ENCODE measurements at regions not wholly inside any gene's neighbourhood (a gene's known extent, or its start where the extent isn't known, plus 50 kb on each side); places are given as distances from the start of the nearest gene placed in this dataset.
"Not testable (repeated sequence)": the region's sequence is repeated elsewhere in the genome, so short reads cannot be mapped to it uniquely, and the experiment has no call there.

DNA sequence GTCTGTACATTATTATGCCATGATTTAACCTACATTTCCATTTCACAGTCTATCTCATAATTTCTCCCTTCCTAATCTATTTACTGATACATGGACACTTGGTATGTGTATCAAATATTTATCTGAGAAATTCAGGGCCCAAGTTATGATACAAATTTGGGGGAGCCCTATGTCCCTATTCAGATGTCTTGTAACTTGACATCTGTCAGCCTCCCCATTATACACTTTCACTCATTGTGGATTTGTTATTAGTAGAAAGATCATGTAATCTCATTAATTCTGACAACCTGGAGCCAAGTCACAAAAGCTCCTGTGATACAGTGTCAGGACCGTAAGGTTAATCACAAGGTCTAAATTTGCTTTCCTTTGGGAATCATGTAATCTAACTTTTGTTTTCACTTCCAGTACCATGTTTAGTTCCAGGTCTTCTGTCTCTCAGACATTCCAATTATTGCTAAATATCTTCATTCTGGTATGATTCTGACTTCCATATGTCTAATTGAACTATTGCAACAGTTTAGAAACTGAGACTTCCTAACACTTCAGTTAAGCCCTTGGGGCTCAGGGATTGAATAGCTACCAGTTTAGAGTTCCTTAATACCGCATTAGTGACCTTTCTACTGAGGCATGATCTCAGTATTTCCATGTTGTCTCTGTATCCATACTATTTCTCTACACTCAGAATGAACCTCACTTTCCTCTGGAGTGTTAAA lies 182.9 kb upstream of the NUDT12 start:
- H3K27me3 ChIP-seq (ENCODE audit: insufficient read depth, low read length, poor library complexity, severe bottlenecking) = no peaks in the 10 kb centered on the region
- H3K4me1 ChIP-seq (ENCODE audit: insufficient read depth, low read length) = no peaks in the 10 kb centered on the region
- Mint-ChIP-seq H3K9me3 (peaks cover 0 to 11% (median 2%) of the 10 kb centered on the region in 5 donors), H3K4me3 (no peak overlapping the region), H3K4me1 (no peaks in the 10 kb centered on the region), H3K36me3 (no peaks in the 10 kb centered on the region), H3K27ac (no peak overlapping the region), H3K27me3 (no peaks in the 10 kb centered on the region)
- no peaks in the 10 kb centered on the region for H3K36me3 ChIP-seq (ENCODE audit: insufficient read depth, low read length)
- CTCF ChIA-PET = no interaction called here
- no peak overlapping the region for H3K4me3 ChIP-seq (ENCODE audit: low read length)
- H3K27ac ChIP-seq (ENCODE audit: low read depth, low read length) = no peak overlapping the region
- H3K9me3 ChIP-seq (ENCODE audit: low read length) = no peaks in the 10 kb centered on the region
- POLR2A ChIA-PET = no interaction called here
- DNase-seq = no peak

DNA sequence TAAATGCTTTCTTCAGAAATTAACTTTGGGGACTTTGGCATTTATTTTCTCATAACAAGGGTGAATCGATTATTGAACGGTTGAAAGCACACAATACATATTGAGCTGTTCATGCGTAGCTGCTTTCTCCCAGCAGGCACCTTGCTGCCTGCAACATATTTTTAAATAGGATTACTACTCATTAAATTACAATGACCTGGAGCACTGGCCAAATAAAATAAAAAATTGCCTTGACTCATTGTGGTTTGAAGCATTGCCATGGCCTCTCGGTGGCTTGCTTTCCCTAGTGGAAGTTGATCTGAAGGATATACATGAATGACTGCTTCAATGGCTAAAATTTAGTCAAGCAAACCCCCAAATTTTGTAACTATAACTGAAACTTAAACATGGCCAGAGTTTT lies 181.6 kb upstream of the NUDT12 start:
- Histone ChIP-seq H3K9me3 (ENCODE audit: low read length) (no peaks in the 10 kb centered on the region), H3K27ac (ENCODE audit: low read depth, low read length) (no peak overlapping the region), H3K27me3 (ENCODE audit: insufficient read depth, low read length, poor library complexity, severe bottlenecking) (no peaks in the 10 kb centered on the region), H3K4me3 (ENCODE audit: low read length) (no peak overlapping the region), H3K4me1 (ENCODE audit: insufficient read depth, low read length) (no peaks in the 10 kb centered on the region), H3K36me3 (ENCODE audit: insufficient read depth, low read length) (no peaks in the 10 kb centered on the region)
- H3K27me3 Mint-ChIP-seq = no peaks in the 10 kb centered on the region
- peaks cover 0 to 11% (median 2%) of the 10 kb centered on the region in 5 donors for H3K9me3 Mint-ChIP-seq
- H3K4me1 Mint-ChIP-seq = no peaks in the 10 kb centered on the region
- no peak overlapping the region for H3K4me3 Mint-ChIP-seq
- CTCF ChIA-PET = no interaction called here
- POLR2A ChIA-PET = no interaction called here
- H3K27ac Mint-ChIP-seq = no peak overlapping the region
- DNase-seq = no peak
- no peaks in the 10 kb centered on the region for H3K36me3 Mint-ChIP-seq

DNA sequence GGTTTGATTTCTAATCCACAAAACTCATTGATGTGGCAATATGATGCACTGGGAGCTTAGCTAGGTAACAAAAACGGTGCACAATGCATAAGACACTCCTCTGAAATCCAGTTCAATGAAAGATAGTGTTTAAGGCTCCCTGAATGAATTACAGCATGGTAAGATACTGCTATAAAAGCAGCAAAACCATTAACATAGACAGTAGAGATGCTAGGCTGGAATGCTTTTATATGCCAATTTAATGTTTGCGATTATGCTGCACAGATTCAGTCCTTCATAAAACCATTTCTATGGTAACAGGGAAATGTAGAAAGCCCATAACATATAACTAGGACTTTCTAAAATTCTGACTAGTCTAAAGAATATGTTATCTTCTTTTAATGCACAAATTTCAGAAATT lies 180.8 kb upstream of the NUDT12 start:
- ChIA-PET POLR2A (no interaction called here), CTCF (no interaction called here)
- Histone ChIP-seq H3K36me3 (ENCODE audit: insufficient read depth, low read length) (no peaks in the 10 kb centered on the region), H3K27ac (ENCODE audit: low read depth, low read length) (no peak overlapping the region), H3K4me1 (ENCODE audit: insufficient read depth, low read length) (no peaks in the 10 kb centered on the region), H3K9me3 (ENCODE audit: low read length) (no peaks in the 10 kb centered on the region), H3K27me3 (ENCODE audit: insufficient read depth, low read length, poor library complexity, severe bottlenecking) (no peaks in the 10 kb centered on the region), H3K4me3 (ENCODE audit: low read length) (no peak overlapping the region)
- Mint-ChIP-seq H3K4me1 (no peaks in the 10 kb centered on the region), H3K27ac (no peak overlapping the region), H3K9me3 (peaks cover 0 to 11% (median 2%) of the 10 kb centered on the region in 5 donors), H3K36me3 (no peaks in the 10 kb centered on the region), H3K4me3 (no peak overlapping the region), H3K27me3 (no peaks in the 10 kb centered on the region)
- DNase-seq = no peak

DNA sequence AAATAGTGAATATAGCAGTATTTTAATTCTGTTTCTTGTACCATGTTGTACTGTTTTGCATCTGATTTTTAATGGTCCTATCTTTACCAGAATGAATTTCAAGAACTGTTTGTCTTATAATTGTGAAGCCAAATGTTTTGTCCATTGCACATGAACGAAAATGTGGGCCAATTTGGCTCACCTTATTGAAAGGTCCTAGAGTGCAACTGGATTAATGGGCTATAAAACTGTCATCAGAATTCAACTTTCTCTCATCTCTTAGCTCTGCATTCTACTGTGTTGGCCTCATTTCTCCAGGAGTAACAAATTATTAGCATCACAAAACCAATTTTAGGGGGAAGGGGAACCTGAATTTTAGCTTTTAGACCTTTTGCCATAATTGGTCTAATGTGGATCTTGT lies 179.4 kb upstream of the NUDT12 start:
- Histone ChIP-seq H3K27ac (ENCODE audit: low read depth, low read length) (no peak overlapping the region), H3K27me3 (ENCODE audit: insufficient read depth, low read length, poor library complexity, severe bottlenecking) (no peaks in the 10 kb centered on the region), H3K9me3 (ENCODE audit: low read length) (no peaks in the 10 kb centered on the region), H3K4me1 (ENCODE audit: insufficient read depth, low read length) (no peaks in the 10 kb centered on the region), H3K36me3 (ENCODE audit: insufficient read depth, low read length) (no peaks in the 10 kb centered on the region), H3K4me3 (ENCODE audit: low read length) (no peak overlapping the region)
- no peaks in the 10 kb centered on the region for H3K27me3 Mint-ChIP-seq
- DNase-seq = no peak
- H3K27ac Mint-ChIP-seq = no peak overlapping the region
- H3K36me3 Mint-ChIP-seq = no peaks in the 10 kb centered on the region
- H3K4me3 Mint-ChIP-seq = no peak overlapping the region
- H3K9me3 Mint-ChIP-seq = peaks cover 0 to 8% (median 2%) of the 10 kb centered on the region in 5 donors
- CTCF ChIA-PET = no interaction called here
- H3K4me1 Mint-ChIP-seq = no peaks in the 10 kb centered on the region
- POLR2A ChIA-PET = no interaction called here

DNA sequence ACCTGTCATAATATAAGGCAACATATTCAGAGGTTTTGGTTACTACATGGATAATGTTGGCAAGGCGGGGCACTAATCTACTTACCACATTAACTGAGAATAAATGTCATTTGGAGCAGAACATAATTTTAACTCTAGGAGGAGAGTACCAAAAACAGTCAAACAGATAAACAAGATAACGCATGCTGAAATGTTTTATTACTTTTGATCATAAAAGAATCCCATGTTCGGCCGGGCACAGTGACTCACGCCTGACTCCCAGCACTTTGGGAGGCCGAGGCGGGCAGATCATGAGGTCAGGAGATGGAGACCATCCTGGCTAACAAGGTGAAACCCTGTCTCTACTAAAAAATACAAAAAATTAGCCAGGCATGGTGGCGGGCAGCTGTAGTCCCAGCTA lies 173.8 kb upstream of the NUDT12 start:
- H3K36me3 Mint-ChIP-seq; H3K4me1 ChIP-seq (ENCODE audit: insufficient read depth, low read length); H3K27me3 Mint-ChIP-seq; H3K4me1 Mint-ChIP-seq; CTCF ChIA-PET; POLR2A ChIA-PET; H3K9me3 ChIP-seq (ENCODE audit: low read length); H3K36me3 ChIP-seq (ENCODE audit: insufficient read depth, low read length); H3K27me3 ChIP-seq (ENCODE audit: insufficient read depth, low read length, poor library complexity, severe bottlenecking); H3K27ac ChIP-seq (ENCODE audit: low read depth, low read length); DNase-seq; H3K4me3 ChIP-seq (ENCODE audit: low read length); H3K27ac Mint-ChIP-seq; H3K4me3 Mint-ChIP-seq: not testable (repeated sequence)
- H3K9me3 Mint-ChIP-seq = peaks cover 0 to 15% (median 3%) of the 10 kb centered on the region in 5 donors

DNA sequence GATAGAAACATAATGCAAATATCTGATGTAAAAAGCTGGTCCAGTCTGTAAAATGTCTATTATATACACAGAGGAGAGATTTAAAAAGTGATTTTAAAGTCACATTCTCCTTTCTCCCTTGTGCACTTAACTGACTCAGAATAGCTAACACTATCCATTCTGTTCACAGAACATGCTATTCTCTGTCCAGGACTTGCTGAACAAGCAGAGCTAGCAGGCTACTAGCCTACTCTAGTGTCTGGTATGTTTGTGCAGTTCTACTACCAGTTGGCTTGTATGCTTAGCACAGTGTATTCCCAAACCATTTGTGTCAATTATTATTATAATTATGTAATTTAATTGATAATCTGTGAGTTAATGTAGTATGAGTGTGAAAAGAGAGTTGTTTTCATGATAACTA lies 161.7 kb upstream of the NUDT12 start:
- POLR2A ChIA-PET = no interaction called here
- no peaks in the 10 kb centered on the region for H3K36me3 Mint-ChIP-seq
- CTCF ChIA-PET = no interaction called here
- no peak for DNase-seq
- H3K4me1 Mint-ChIP-seq = no peaks in the 10 kb centered on the region
- no peaks in the 10 kb centered on the region for H3K9me3 ChIP-seq (ENCODE audit: low read length)
- no peak overlapping the region for H3K27ac Mint-ChIP-seq
- no peaks in the 10 kb centered on the region for H3K27me3 ChIP-seq (ENCODE audit: insufficient read depth, low read length, poor library complexity, severe bottlenecking)
- H3K4me3 Mint-ChIP-seq = no peak overlapping the region
- no peaks in the 10 kb centered on the region for H3K27me3 Mint-ChIP-seq
- peaks cover 6 to 13% (median 7%) of the 10 kb centered on the region in 5 donors for H3K9me3 Mint-ChIP-seq
- no peaks in the 10 kb centered on the region for H3K36me3 ChIP-seq (ENCODE audit: insufficient read depth, low read length)
- no peaks in the 10 kb centered on the region for H3K4me1 ChIP-seq (ENCODE audit: insufficient read depth, low read length)
- no peak overlapping the region for H3K27ac ChIP-seq (ENCODE audit: low read depth, low read length)
- H3K4me3 ChIP-seq (ENCODE audit: low read length) = no peak overlapping the region

DNA sequence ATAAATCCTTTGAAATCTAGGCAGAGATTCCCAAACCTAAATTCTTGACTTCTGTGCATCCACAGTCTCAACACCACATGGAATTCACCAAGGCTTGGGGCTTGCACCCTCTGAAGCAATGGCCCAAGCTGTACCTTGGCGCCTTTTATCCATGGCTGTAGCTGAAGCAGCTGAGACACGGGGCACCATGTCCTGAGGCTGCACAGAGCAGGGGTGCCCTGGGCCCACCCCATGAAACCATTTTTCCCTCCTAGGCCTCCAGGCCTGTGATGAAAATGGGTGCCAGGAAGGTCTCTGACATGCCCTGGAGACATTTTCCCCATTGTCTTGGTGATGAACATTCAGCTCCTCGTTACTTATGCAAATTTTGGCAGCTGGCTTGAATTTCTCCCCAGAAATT lies 158.6 kb upstream of the NUDT12 start:
- no peak overlapping the region for H3K27ac Mint-ChIP-seq
- H3K4me3 Mint-ChIP-seq = no peak overlapping the region
- no peak overlapping the region for H3K4me3 ChIP-seq (ENCODE audit: low read length)
- no peaks in the 10 kb centered on the region for H3K36me3 ChIP-seq (ENCODE audit: insufficient read depth, low read length)
- CTCF ChIA-PET = no interaction called here
- DNase-seq = no peak
- no peaks in the 10 kb centered on the region for H3K27me3 ChIP-seq (ENCODE audit: insufficient read depth, low read length, poor library complexity, severe bottlenecking)
- no peaks in the 10 kb centered on the region for H3K36me3 Mint-ChIP-seq
- H3K4me1 Mint-ChIP-seq = no peaks in the 10 kb centered on the region
- H3K9me3 Mint-ChIP-seq = peaks cover 6 to 12% (median 7%) of the 10 kb centered on the region in 5 donors
- H3K27me3 Mint-ChIP-seq = no peaks in the 10 kb centered on the region
- H3K9me3 ChIP-seq (ENCODE audit: low read length) = no peaks in the 10 kb centered on the region
- POLR2A ChIA-PET = no interaction called here
- H3K27ac ChIP-seq (ENCODE audit: low read depth, low read length) = no peak overlapping the region
- no peaks in the 10 kb centered on the region for H3K4me1 ChIP-seq (ENCODE audit: insufficient read depth, low read length)

DNA sequence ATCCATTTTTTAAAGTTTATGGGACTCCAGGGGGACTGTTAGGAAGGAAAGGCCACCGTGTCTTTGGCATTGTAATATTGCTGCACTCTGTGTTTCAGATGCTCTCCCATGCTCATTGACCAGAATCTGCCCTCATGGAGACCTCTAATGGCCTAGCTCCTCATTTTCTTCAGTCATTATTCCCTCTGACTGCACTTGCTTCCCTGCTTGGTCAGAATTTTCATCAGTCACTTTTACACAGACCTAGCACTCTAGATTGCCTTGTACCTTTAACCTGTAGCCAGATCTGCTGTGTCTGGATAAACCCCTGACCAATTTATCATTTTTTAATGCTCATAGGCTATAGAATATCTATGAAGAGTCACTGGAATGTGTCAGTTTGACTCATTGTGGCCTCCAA lies 155.5 kb upstream of the NUDT12 start:
- Histone ChIP-seq H3K27me3 (ENCODE audit: insufficient read depth, low read length, poor library complexity, severe bottlenecking) (no peaks in the 10 kb centered on the region), H3K9me3 (ENCODE audit: low read length) (no peaks in the 10 kb centered on the region), H3K36me3 (ENCODE audit: insufficient read depth, low read length) (no peaks in the 10 kb centered on the region), H3K4me3 (ENCODE audit: low read length) (no peak overlapping the region), H3K27ac (ENCODE audit: low read depth, low read length) (no peak overlapping the region), H3K4me1 (ENCODE audit: insufficient read depth, low read length) (no peaks in the 10 kb centered on the region)
- Mint-ChIP-seq H3K36me3 (no peaks in the 10 kb centered on the region), H3K9me3 (peaks cover 4 to 10% (median 7%) of the 10 kb centered on the region in 5 donors), H3K27me3 (no peaks in the 10 kb centered on the region), H3K4me1 (no peaks in the 10 kb centered on the region), H3K4me3 (no peak overlapping the region), H3K27ac (no peak overlapping the region)
- POLR2A ChIA-PET = no interaction called here
- CTCF ChIA-PET = no interaction called here
- no peak for DNase-seq

DNA sequence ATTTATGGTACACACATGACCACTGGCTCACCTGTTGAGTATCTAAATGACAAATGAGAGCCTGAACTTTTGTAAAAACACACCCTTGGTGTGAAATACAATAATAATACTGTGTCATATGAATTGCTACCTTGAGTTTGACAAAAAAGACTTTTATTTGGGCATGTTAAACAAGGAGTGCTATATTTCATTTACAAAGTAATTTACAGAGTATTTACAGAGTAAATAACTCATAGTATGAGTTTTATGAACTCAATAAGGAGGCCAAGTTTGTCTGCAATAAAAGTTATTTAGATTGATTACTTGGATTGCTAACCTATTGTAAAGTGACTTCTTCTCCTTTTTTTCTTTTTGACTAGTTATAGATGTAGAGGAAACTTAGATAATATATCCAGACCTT lies 146.0 kb upstream of the NUDT12 start:
- no peak overlapping the region for H3K27ac Mint-ChIP-seq
- Histone ChIP-seq H3K9me3 (ENCODE audit: low read length) (no peaks in the 10 kb centered on the region), H3K27ac (ENCODE audit: low read depth, low read length) (no peak overlapping the region), H3K27me3 (ENCODE audit: insufficient read depth, low read length, poor library complexity, severe bottlenecking) (no peaks in the 10 kb centered on the region), H3K36me3 (ENCODE audit: insufficient read depth, low read length) (no peaks in the 10 kb centered on the region), H3K4me3 (ENCODE audit: low read length) (no peak overlapping the region), H3K4me1 (ENCODE audit: insufficient read depth, low read length) (no peaks in the 10 kb centered on the region)
- ChIA-PET CTCF (no interaction called here), POLR2A (no interaction called here)
- no peaks in the 10 kb centered on the region for H3K4me1 Mint-ChIP-seq
- H3K4me3 Mint-ChIP-seq = no peak overlapping the region
- DNase-seq = no peak
- no peaks in the 10 kb centered on the region for H3K36me3 Mint-ChIP-seq
- H3K9me3 Mint-ChIP-seq = peaks cover 0 to 12% (median 5%) of the 10 kb centered on the region in 5 donors
- H3K27me3 Mint-ChIP-seq = no peaks in the 10 kb centered on the region

Measured in CD8-positive, alpha-beta memory T cell (primary cell).